ENCODE measurements at regions not wholly inside any gene's neighbourhood (a gene's known extent, or its start where the extent isn't known, plus 50 kb on each side); places are given as distances from the start of the nearest gene placed in this dataset.

GRCh38 chrX:110531873-110532580 lies 173.4 kb downstream of the RTL9 start:
- no peak for TF ChIP-seq ZNF274 (IDR thresholded peaks at IDR 0.05; ENCODE audit: low read depth, low read length)
- TF ChIP-seq YY1 (IDR thresholded peaks at IDR 0.05; ENCODE audit: insufficient read depth, insufficient read length), result no peak
- TF ChIP-seq SUZ12 (IDR thresholded peaks at IDR 0.05; ENCODE audit: extremely low read depth, insufficient read depth, insufficient read length), result no peak

Data from NT2/D1 (cell line).